GM23338 (cell line): ENCODE measurements at regions not wholly inside any gene's neighbourhood (a gene's known extent, or its start where the extent isn't known, plus 50 kb on each side); places are given as distances from the start of the nearest gene placed in this dataset.

ENCODE experiments used
- CTCF ChIP-seq, 2 experiments: fragments of 200-600 bp in 1 of 2; sonication (generic) in 1 of 2; conservative IDR thresholded peaks; 2 replicates each; pipeline versions ENCODE4 v1.5.1 to v1.6.1; 2016 to 2017; ENCODE audit warnings: antibody characterized with exemption in 2 of 2, low read depth in 2 of 2, mild to moderate bottlenecking in 2 of 2, moderate library complexity in 1 of 2
- EZH2phosphoT487 ChIP-seq: fragments of 200-600 bp; sonication (generic); IDR thresholded peaks from one replicate; pipeline ENCODE4 v1.8.1; 2018; ENCODE audit warnings: antibody characterized with exemption; ENCODE audit not compliant: unreplicated experiment
- JUNB ChIP-seq: IDR thresholded peaks from one replicate; pipeline ENCODE4 v1.6.1; 2016; ENCODE audit warnings: antibody characterized with exemption; ENCODE audit not compliant: unreplicated experiment
- POLR2AphosphoS5 ChIP-seq: IDR thresholded peaks from 2 replicates; pipeline ENCODE4 v1.6.1; 2016; ENCODE audit warnings: antibody characterized with exemption, low read depth
- ZNF331 ChIP-seq: fragments of 250-450 bp; sonication (Bioruptor Pico); IDR thresholded peaks from 2 replicates; pipeline ENCODE4 v1.5.0; 2020; ENCODE audit warnings: low read depth, mild to moderate bottlenecking, moderate library complexity

GRCh38 chr3:67765575-67765974 lies 111.2 kb upstream of the SUCLG2 start:
- TF ChIP-seq ZNF331 (no peak), CTCF (conservative IDR thresholded peaks at IDR 0.05; ENCODE audit: low read depth in 2 of 2) (no peak), JUNB (no peak), EZH2phosphoT487 (no peak), POLR2AphosphoS5 (no peak)
